MM.1S (cell line): ENCODE measurements at regions not wholly inside any gene's neighbourhood (a gene's known extent, or its start where the extent isn't known, plus 50 kb on each side); places are given as distances from the start of the nearest gene placed in this dataset.

Experiments used
- DNase-seq: peaks from one replicate; pipeline ENCODE4 v3.0.0-alpha.2; 2015
- H2AFZ ChIP-seq: fragments of 300-600 bp; sonication (generic); 2 replicates; pipeline ENCODE4 v1.6.0; 2016; ENCODE audit warnings: antibody characterized with exemption, low read length
- H3F3A ChIP-seq: fragments of 300-600 bp; sonication (generic); 2 replicates; pipeline ENCODE4 v1.6.1; 2016; ENCODE audit warnings: mild to moderate bottlenecking, antibody characterized with exemption, low read length, moderate library complexity, mixed read lengths; ENCODE audit not compliant: insufficient read depth
- H3K27ac ChIP-seq: fragments of 300-600 bp; sonication (generic); 2 replicates; pipeline ENCODE4 v1.5.1; 2016; ENCODE audit warnings: mild to moderate bottlenecking, low read length
- H3K27me3 ChIP-seq: fragments of 300-600 bp; sonication (generic); replicated peaks from 2 replicates; pipeline ENCODE4 v1.6.0; 2016; ENCODE audit warnings: low read length; ENCODE audit not compliant: insufficient read depth
- H3K36me3 ChIP-seq: fragments of 300-600 bp; sonication (generic); replicated peaks from 2 replicates; pipeline ENCODE4 v1.6.1; 2016; ENCODE audit warnings: mild to moderate bottlenecking, low read length, mixed read lengths; ENCODE audit not compliant: insufficient read depth
- H3K4me1 ChIP-seq: fragments of 300-600 bp; sonication (generic); 2 replicates; pipeline ENCODE4 v1.6.1; 2016; ENCODE audit warnings: low read length, mixed read lengths
- H3K4me2 ChIP-seq: fragments of 300-600 bp; sonication (generic); 2 replicates; pipeline ENCODE4 v1.6.0; 2016; ENCODE audit warnings: low read depth, low read length
- H3K4me3 ChIP-seq: fragments of 300-600 bp; sonication (generic); 2 replicates; pipeline ENCODE4 v1.5.1; 2016; ENCODE audit warnings: low read length, mixed read lengths
- H3K79me2 ChIP-seq: fragments of 300-600 bp; sonication (generic); 2 replicates; pipeline ENCODE4 v1.6.1; 2016; ENCODE audit warnings: mixed run types, low read length, mixed read lengths
- H3K9ac ChIP-seq: fragments of 300-600 bp; sonication (generic); 2 replicates; pipeline ENCODE4 v1.6.1; 2016; ENCODE audit warnings: low read length, mixed read lengths
- H3K9me2 ChIP-seq: fragments of 300-600 bp; sonication (generic); replicated peaks from 2 replicates; pipeline ENCODE4 v1.6.1; 2016; ENCODE audit warnings: mild to moderate bottlenecking, low read length, mixed read lengths; ENCODE audit not compliant: insufficient read depth
- H3K9me3 ChIP-seq: fragments of 300-600 bp; sonication (generic); replicated peaks from 2 replicates; pipeline ENCODE4 v1.6.1; 2016; ENCODE audit warnings: mild to moderate bottlenecking, low read length, mixed read lengths; ENCODE audit not compliant: insufficient read depth
- H4K20me1 ChIP-seq: fragments of 300-600 bp; sonication (generic); 2 replicates; pipeline ENCODE4 v1.6.1; 2016; ENCODE audit warnings: mild to moderate bottlenecking, low read length, moderate library complexity, mixed read lengths; ENCODE audit not compliant: insufficient read depth
- CTCF ChIP-seq: fragments of 300-600 bp; sonication (generic); IDR thresholded peaks from 2 replicates; pipeline ENCODE4 v1.5.1; 2016; ENCODE audit warnings: antibody characterized with exemption, low read length, mixed read lengths
- EZH2 ChIP-seq: fragments of 300-600 bp; sonication (generic); optimal IDR thresholded peaks from 2 replicates; pipeline ENCODE3; 2017; ENCODE audit warnings: low read depth, mild to moderate bottlenecking, antibody characterized with exemption, low read length, mixed read lengths
- EZH2phosphoT487 ChIP-seq: fragments of 300-600 bp; sonication (generic); IDR thresholded peaks from 2 replicates; pipeline ENCODE4 v1.6.1; 2018; ENCODE audit warnings: antibody characterized with exemption, low read length

GRCh38 chr2:12539336-12539735 lies 177.4 kb upstream of the TRIB2 start:
- H3K27ac ChIP-seq = no peak overlapping the region
- no peak overlapping the region for H3K9ac ChIP-seq
- H4K20me1 ChIP-seq = no peaks in the 10 kb centered on the region
- H3F3A ChIP-seq = no peaks in the 10 kb centered on the region
- H3K36me3 ChIP-seq = no peaks in the 10 kb centered on the region
- no peak overlapping the region for H2AFZ ChIP-seq
- H3K27me3 ChIP-seq = no peaks in the 10 kb centered on the region
- no peaks in the 10 kb centered on the region for H3K79me2 ChIP-seq
- no peak overlapping the region for H3K4me2 ChIP-seq
- no peak overlapping the region for H3K4me3 ChIP-seq
- no peaks in the 10 kb centered on the region for H3K4me1 ChIP-seq
- no peaks in the 10 kb centered on the region for H3K9me2 ChIP-seq
- DNase-seq = no peak
- TF ChIP-seq EZH2phosphoT487 = no peak
- TF ChIP-seq CTCF = no peak
- no peak for TF ChIP-seq EZH2
- no peaks in the 10 kb centered on the region for H3K9me3 ChIP-seq

- no peaks in the 10 kb centered on the region for H4K20me1 ChIP-seq
- no peaks in the 10 kb centered on the region for H3F3A ChIP-seq
- no peak overlapping the region for H2AFZ ChIP-seq
- H3K4me3 ChIP-seq = no peak overlapping the region
- no peak overlapping the region for H3K27ac ChIP-seq
- no peak for DNase-seq
- H3K27me3 ChIP-seq = no peaks in the 10 kb centered on the region
- no peaks in the 10 kb centered on the region for H3K9me2 ChIP-seq
- no peak overlapping the region for H3K4me2 ChIP-seq
- TF ChIP-seq CTCF (no peak), EZH2 (no peak), EZH2phosphoT487 (no peak)
- H3K79me2 ChIP-seq = no peaks in the 10 kb centered on the region
- H3K9me3 ChIP-seq = no peaks in the 10 kb centered on the region
- H3K4me1 ChIP-seq = no peaks in the 10 kb centered on the region
- H3K9ac ChIP-seq = no peak overlapping the region
- no peaks in the 10 kb centered on the region for H3K36me3 ChIP-seq
Observed at GRCh38 chr2:12539776-12540562, 176.8 kb upstream of the TRIB2 start.

GRCh38 chr2:12543076-12543977 lies 173.4 kb upstream of the TRIB2 start:
- DNase-seq = no peak
- no peaks in the 10 kb centered on the region for H3K36me3 ChIP-seq
- no peak overlapping the region for H3K27ac ChIP-seq
- no peaks in the 10 kb centered on the region for H3K9me3 ChIP-seq
- H4K20me1 ChIP-seq = no peaks in the 10 kb centered on the region
- no peak overlapping the region for H3K9ac ChIP-seq
- H3K27me3 ChIP-seq = no peaks in the 10 kb centered on the region
- no peaks in the 10 kb centered on the region for H3K9me2 ChIP-seq
- H3F3A ChIP-seq = no peaks in the 10 kb centered on the region
- TF ChIP-seq EZH2 (no peak), CTCF (no peak)
- H3K4me2 ChIP-seq = no peak overlapping the region
- H3K4me3 ChIP-seq = no peak overlapping the region
- no peak overlapping the region for H2AFZ ChIP-seq
- H3K79me2 ChIP-seq = no peaks in the 10 kb centered on the region
- H3K4me1 ChIP-seq = no peaks in the 10 kb centered on the region
